IMR-90 (cell line): ENCODE measurements at regions not wholly inside any gene's neighbourhood (a gene's known extent, or its start where the extent isn't known, plus 50 kb on each side); places are given as distances from the start of the nearest gene placed in this dataset.
"Not testable (repeated sequence)": the region's sequence is repeated elsewhere in the genome, so short reads cannot be mapped to it uniquely, and the experiment has no call there.

Experiments used
- BHLHE40 ChIP-seq: fragments of 150-350 bp; IDR thresholded peaks from 2 replicates; pipeline ENCODE4 v1.6.1; 2016; ENCODE audit warnings: mild to moderate bottlenecking, low read depth, low read length
- CEBPB ChIP-seq: IDR thresholded peaks from 2 replicates; pipeline ENCODE4 v1.6.1; 2012; ENCODE audit warnings: low read depth, low read length, improper control_type of control experiment
- CHD1 ChIP-seq: IDR thresholded peaks from 2 replicates; pipeline ENCODE4 v1.6.1; 2012; ENCODE audit warnings: low read depth, low read length, improper control_type of control experiment
- FOS ChIP-seq: fragments of 150-350 bp; IDR thresholded peaks from 2 replicates; pipeline ENCODE4 v1.6.1; 2016; ENCODE audit warnings: low read depth, low read length
- MAFK ChIP-seq: IDR thresholded peaks from 2 replicates; pipeline ENCODE4 v1.6.1; 2012; ENCODE audit warnings: low read depth, low read length, improper control_type of control experiment
- MXI1 ChIP-seq: IDR thresholded peaks from 2 replicates; pipeline ENCODE4 v1.6.1; 2012; ENCODE audit warnings: low read depth, mild to moderate bottlenecking, low read length, moderate library complexity, borderline replicate concordance
- POLR2A ChIP-seq: IDR thresholded peaks from 2 replicates; pipeline ENCODE4 v1.6.1; 2012; ENCODE audit warnings: mild to moderate bottlenecking, low read depth, low read length
- RAD21 ChIP-seq: IDR thresholded peaks from 2 replicates; pipeline ENCODE4 v1.6.1; 2012; ENCODE audit warnings: low read length, improper control_type of control experiment
- RFX5 ChIP-seq: IDR thresholded peaks from 2 replicates; pipeline ENCODE4 v1.8.0; 2012; ENCODE audit warnings: low read depth, mild to moderate bottlenecking, low read length, moderate library complexity
- SMC3 ChIP-seq: fragments of 150-350 bp; IDR thresholded peaks from 2 replicates; pipeline ENCODE4 v1.6.1; 2016; ENCODE audit warnings: low read depth, mild to moderate bottlenecking, antibody characterized with exemption, low read length, moderate library complexity
- TF ChIP-seq, protein P1 (sequence below): conservative IDR thresholded peaks from 2 replicates; pipeline ENCODE4 v1.5.1; 2012; ENCODE audit warnings: mild to moderate bottlenecking, low read depth, low read length, improper control_type of control experiment
- TF ChIP-seq, protein P2 (sequence below): fragments of 150-350 bp; IDR thresholded peaks from 2 replicates; pipeline ENCODE4 v1.6.1; 2017; ENCODE audit warnings: mild to moderate bottlenecking, antibody characterized with exemption, low read length, low read depth

DNA sequence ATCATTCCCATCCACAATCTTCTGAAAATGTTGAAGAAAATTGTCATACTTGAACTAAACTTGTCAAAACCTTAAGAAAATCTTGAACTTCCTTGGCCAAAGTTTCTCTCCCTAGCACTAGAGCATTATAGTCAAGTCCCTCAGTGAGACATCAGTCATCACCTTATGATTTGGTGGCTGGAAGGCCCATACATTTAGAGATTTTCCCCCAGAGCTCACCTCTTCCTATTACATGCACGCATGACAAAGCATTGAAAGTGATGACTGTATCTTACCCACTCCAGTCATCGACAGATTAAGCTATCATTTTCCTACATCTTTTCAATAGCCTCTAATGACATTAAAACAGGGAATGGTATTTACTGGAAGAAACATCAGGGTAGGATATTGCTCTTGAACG, 948.8 kb downstream of the TMEM121 start:
- TF ChIP-seq RAD21, MXI1, POLR2A, MAFK, SMC3, BHLHE40, CEBPB, CHD1, FOS, RFX5: not testable (repeated sequence)
- TF ChIP-seq, protein P1, sequence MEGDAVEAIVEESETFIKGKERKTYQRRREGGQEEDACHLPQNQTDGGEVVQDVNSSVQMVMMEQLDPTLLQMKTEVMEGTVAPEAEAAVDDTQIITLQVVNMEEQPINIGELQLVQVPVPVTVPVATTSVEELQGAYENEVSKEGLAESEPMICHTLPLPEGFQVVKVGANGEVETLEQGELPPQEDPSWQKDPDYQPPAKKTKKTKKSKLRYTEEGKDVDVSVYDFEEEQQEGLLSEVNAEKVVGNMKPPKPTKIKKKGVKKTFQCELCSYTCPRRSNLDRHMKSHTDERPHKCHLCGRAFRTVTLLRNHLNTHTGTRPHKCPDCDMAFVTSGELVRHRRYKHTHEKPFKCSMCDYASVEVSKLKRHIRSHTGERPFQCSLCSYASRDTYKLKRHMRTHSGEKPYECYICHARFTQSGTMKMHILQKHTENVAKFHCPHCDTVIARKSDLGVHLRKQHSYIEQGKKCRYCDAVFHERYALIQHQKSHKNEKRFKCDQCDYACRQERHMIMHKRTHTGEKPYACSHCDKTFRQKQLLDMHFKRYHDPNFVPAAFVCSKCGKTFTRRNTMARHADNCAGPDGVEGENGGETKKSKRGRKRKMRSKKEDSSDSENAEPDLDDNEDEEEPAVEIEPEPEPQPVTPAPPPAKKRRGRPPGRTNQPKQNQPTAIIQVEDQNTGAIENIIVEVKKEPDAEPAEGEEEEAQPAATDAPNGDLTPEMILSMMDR, result not testable (repeated sequence)
- TF ChIP-seq, protein P2, sequence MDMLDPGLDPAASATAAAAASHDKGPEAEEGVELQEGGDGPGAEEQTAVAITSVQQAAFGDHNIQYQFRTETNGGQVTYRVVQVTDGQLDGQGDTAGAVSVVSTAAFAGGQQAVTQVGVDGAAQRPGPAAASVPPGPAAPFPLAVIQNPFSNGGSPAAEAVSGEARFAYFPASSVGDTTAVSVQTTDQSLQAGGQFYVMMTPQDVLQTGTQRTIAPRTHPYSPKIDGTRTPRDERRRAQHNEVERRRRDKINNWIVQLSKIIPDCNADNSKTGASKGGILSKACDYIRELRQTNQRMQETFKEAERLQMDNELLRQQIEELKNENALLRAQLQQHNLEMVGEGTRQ, result not testable (repeated sequence)
